CD14-positive monocyte (primary cell): ENCODE measurements at regions not wholly inside any gene's neighbourhood (a gene's known extent, or its start where the extent isn't known, plus 50 kb on each side); places are given as distances from the start of the nearest gene placed in this dataset.

ENCODE experiments used
- DNase-seq, 3 donors: peaks; one replicate each; pipeline ENCODE4 v3.0.0-alpha.2; 2011 to 2022
- H2AFZ ChIP-seq: 2 replicates; pipeline ENCODE4 v1.6.0; 2012; ENCODE audit warnings: mild to moderate bottlenecking, low read depth, low read length, inconsistent platforms; ENCODE audit not compliant: insufficient read depth, poor library complexity, severe bottlenecking
- H3K27ac ChIP-seq, 2 donors: 1 replicate in 1 of 2; 2 replicates in 1 of 2; pipeline ENCODE4 v1.5.1; 2012 to 2013; ENCODE audit warnings: low read length in 2 of 2, control low read depth in 1 of 2, inconsistent platforms in 1 of 2, low read depth in 1 of 2, mild to moderate bottlenecking in 1 of 2
- H3K27me3 ChIP-seq, 2 donors: one replicate each; pipeline versions ENCODE4 v1.6.0 to v1.6.1; 2011 to 2013; ENCODE audit warnings: low read length in 2 of 2; ENCODE audit not compliant: control insufficient read depth in 2 of 2, insufficient read depth in 2 of 2
- H3K36me3 ChIP-seq, 2 donors: replicated peaks in 1 of 2; 1 replicate in 1 of 2; 2 replicates in 1 of 2; pipeline versions ENCODE4 v1.5.1 to v1.6.1; 2012 to 2013; ENCODE audit warnings: low read length in 2 of 2, control low read depth in 1 of 2, inconsistent platforms in 1 of 2, mild to moderate bottlenecking in 1 of 2; ENCODE audit not compliant: insufficient read depth in 2 of 2, control insufficient read depth in 1 of 2
- H3K4me1 ChIP-seq, 2 donors: 1 replicate in 1 of 2; 2 replicates in 1 of 2; pipeline versions ENCODE4 v1.5.1 to v1.6.1; 2012 to 2013; ENCODE audit warnings: low read length in 2 of 2, control low read depth in 1 of 2, inconsistent platforms in 1 of 2, mild to moderate bottlenecking in 1 of 2, moderate library complexity in 1 of 2; ENCODE audit not compliant: insufficient read depth in 2 of 2, control insufficient read depth in 1 of 2
- H3K4me2 ChIP-seq: replicated peaks from 2 replicates; pipeline ENCODE3; 2012; ENCODE audit warnings: low read length, moderate library complexity, mild to moderate bottlenecking; ENCODE audit not compliant: poor library complexity, severe bottlenecking; ENCODE audit errors: extremely low read depth
- H3K4me3 ChIP-seq, 3 experiments: fragments of 200-600 bp in 1 of 3; sonication (generic) in 1 of 3; replicated peaks in 1 of 3; 1 replicate in 2 of 3; 2 replicates in 1 of 3; pipeline ENCODE4 v1.5.1; 2011 to 2013; ENCODE audit warnings: low read length in 3 of 3, mild to moderate bottlenecking in 3 of 3, control low read depth in 2 of 3, low read depth in 2 of 3, inconsistent platforms in 1 of 3, moderate library complexity in 1 of 3
- H3K79me2 ChIP-seq: 2 replicates; pipeline ENCODE4 v1.6.0; 2012; ENCODE audit warnings: mild to moderate bottlenecking, control low read depth, inconsistent platforms, low read length, moderate library complexity; ENCODE audit not compliant: insufficient read depth
- H3K9ac ChIP-seq: 2 replicates; pipeline ENCODE4 v1.6.0; 2017; ENCODE audit warnings: low read length, mild to moderate bottlenecking; ENCODE audit not compliant: insufficient read depth, poor library complexity, severe bottlenecking
- H3K9me3 ChIP-seq, 2 donors: replicated peaks in 1 of 2; 1 replicate in 1 of 2; 2 replicates in 1 of 2; pipeline versions ENCODE4 v1.5.1 to v1.6.1; 2012 to 2013; ENCODE audit warnings: low read length in 2 of 2, control low read depth in 1 of 2; ENCODE audit not compliant: control insufficient read depth in 1 of 2, insufficient read depth in 1 of 2
- H4K20me1 ChIP-seq: 2 replicates; pipeline ENCODE4 v1.6.0; 2012; ENCODE audit warnings: mild to moderate bottlenecking, low read length, control low read depth, moderate library complexity; ENCODE audit not compliant: insufficient read depth
- H3K27ac Mint-ChIP-seq, 7 donors: one replicate each; pipeline ENCODE4 v1.8.0; 2020; ENCODE audit warnings: mild to moderate bottlenecking in 7 of 7, mixed read lengths in 7 of 7, moderate library complexity in 6 of 7, inconsistent platforms in 2 of 7
- H3K27me3 Mint-ChIP-seq, 3 donors: one replicate each; pipeline ENCODE4 v1.8.0; 2021 to 2022; ENCODE audit warnings: low read depth in 3 of 3, mild to moderate bottlenecking in 3 of 3, mixed read lengths in 3 of 3, moderate library complexity in 3 of 3, inconsistent platforms in 1 of 3
- H3K36me3 Mint-ChIP-seq, 2 donors: one replicate each; pipeline ENCODE4 v1.8.0; 2020; ENCODE audit warnings: mixed read lengths in 2 of 2, inconsistent platforms in 1 of 2, mild to moderate bottlenecking in 1 of 2
- H3K4me1 Mint-ChIP-seq: one replicate; pipeline ENCODE4 v1.8.0; 2020; ENCODE audit warnings: mild to moderate bottlenecking, mixed read lengths
- H3K4me3 Mint-ChIP-seq, 2 donors: one replicate each; pipeline ENCODE4 v1.8.0; 2020; ENCODE audit warnings: mild to moderate bottlenecking in 2 of 2, mixed read lengths in 2 of 2, moderate library complexity in 1 of 2
- H3K9me3 Mint-ChIP-seq, 7 donors: one replicate each; pipeline ENCODE4 v1.8.0; 2020 to 2022; ENCODE audit warnings: mixed read lengths in 7 of 7, mild to moderate bottlenecking in 6 of 7, moderate library complexity in 6 of 7, inconsistent platforms in 2 of 7
- WGBS: methylation state at CpG from one replicate; pipeline ENCODE4 v1.1.5; 2013; ENCODE audit warnings: missing lambda C conversion rate; ENCODE audit not compliant: insufficient coverage; 5-methylcytosine and 5-hydroxymethylcytosine counted together
- intact Hi-C, 2 donors: fragments of 100-400 bp; cut with micrococcal nuclease; formaldehyde crosslinking; loops; one replicate each; pipeline versions ENCODE4 v1.15.0 to v1.15.1; 2023
- TF ChIP-seq, protein P1 (sequence below): fragments of 200-600 bp; IDR thresholded peaks from one replicate; pipeline ENCODE4 v1.8.0; 2022; ENCODE audit warnings: antibody characterized with exemption, mild to moderate bottlenecking

DNA sequence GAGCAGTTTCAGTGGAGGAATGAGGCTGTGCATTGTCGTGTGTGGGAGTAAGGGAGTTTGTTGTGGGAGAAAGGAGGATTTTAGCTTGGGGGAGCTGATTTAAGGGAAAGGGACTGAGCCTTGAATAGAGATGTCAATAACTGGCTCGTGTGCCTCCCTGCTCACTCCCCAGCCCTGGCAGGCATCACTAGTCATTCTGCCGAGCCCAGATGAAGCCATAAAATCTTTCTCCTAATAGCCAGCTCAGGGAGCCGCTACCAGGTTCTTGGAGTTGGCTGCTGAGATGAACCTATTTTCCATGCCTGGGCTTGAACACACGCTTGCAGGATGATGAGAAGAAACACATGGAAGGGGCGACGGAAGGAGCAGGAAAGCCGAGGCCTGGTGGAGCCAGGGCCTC is 65.0 kb upstream of the POU3F1 start:
- intact Hi-C loops, result no loop called here
- no peaks in the 10 kb centered on the region for H3K36me3 Mint-ChIP-seq
- WGBS, result 92% methylated on average over 7 of the region's 8 CpGs
- peaks cover 4% of the 10 kb centered on the region for H3K4me1 Mint-ChIP-seq
- Histone ChIP-seq H3K4me2 (no peak overlapping the region), H3K4me3 (no peak overlapping the region), H3K4me1 (no peaks in the 10 kb centered on the region), H3K79me2 (no peaks in the 10 kb centered on the region), H3K27ac (no peak overlapping the region), H3K9ac (no peak overlapping the region), H4K20me1 (no peaks in the 10 kb centered on the region), H3K36me3 (no peaks in the 10 kb centered on the region), H3K27me3 (no peaks in the 10 kb centered on the region), H3K9me3 (no peaks in the 10 kb centered on the region), H2AFZ (no peak overlapping the region)
- H3K9me3 Mint-ChIP-seq, result peaks cover 0 to 2% (median 2%) of the 10 kb centered on the region in 7 donors
- no peak overlapping the region for H3K4me3 Mint-ChIP-seq
- TF ChIP-seq, protein P1, sequence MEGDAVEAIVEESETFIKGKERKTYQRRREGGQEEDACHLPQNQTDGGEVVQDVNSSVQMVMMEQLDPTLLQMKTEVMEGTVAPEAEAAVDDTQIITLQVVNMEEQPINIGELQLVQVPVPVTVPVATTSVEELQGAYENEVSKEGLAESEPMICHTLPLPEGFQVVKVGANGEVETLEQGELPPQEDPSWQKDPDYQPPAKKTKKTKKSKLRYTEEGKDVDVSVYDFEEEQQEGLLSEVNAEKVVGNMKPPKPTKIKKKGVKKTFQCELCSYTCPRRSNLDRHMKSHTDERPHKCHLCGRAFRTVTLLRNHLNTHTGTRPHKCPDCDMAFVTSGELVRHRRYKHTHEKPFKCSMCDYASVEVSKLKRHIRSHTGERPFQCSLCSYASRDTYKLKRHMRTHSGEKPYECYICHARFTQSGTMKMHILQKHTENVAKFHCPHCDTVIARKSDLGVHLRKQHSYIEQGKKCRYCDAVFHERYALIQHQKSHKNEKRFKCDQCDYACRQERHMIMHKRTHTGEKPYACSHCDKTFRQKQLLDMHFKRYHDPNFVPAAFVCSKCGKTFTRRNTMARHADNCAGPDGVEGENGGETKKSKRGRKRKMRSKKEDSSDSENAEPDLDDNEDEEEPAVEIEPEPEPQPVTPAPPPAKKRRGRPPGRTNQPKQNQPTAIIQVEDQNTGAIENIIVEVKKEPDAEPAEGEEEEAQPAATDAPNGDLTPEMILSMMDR, result no peak
- peaks cover 0 to 7% (median 6%) of the 10 kb centered on the region in 3 donors for H3K27me3 Mint-ChIP-seq
- no peak overlapping the region for H3K27ac Mint-ChIP-seq
- DNase-seq, result no peak

DNA sequence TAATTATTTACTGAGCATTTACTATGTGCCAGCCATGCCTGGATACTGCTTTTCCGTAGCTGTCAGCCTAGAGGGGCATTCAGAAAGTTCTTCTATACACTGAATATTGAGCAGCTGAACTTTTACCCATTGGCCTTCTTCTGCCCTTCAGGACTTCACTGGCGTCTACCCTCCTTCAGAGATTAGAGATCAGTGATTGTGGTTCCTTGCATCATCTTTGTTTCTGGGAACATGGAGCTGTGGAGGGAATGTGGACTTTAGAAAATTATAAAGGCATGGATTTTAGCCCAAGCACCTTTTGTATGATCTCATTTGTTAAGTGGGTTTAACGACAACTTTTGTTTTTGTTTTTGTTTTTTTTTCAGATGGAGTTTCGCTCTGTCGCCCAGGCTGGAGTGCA is 58.7 kb upstream of the POU3F1 start:
- Histone ChIP-seq H3K9me3 (no peaks in the 10 kb centered on the region), H3K9ac (no peak overlapping the region), H3K27me3 (no peaks in the 10 kb centered on the region), H3K79me2 (no peaks in the 10 kb centered on the region), H3K4me3 (no peak overlapping the region), H3K4me1 (no peaks in the 10 kb centered on the region), H3K36me3 (no peaks in the 10 kb centered on the region), H3K4me2 (no peak overlapping the region), H3K27ac (no peak overlapping the region), H2AFZ (no peak overlapping the region), H4K20me1 (no peaks in the 10 kb centered on the region)
- H3K4me1 Mint-ChIP-seq, result no peaks in the 10 kb centered on the region
- peaks cover 0 to 7% (median 1%) of the 10 kb centered on the region in 3 donors for H3K27me3 Mint-ChIP-seq
- H3K4me3 Mint-ChIP-seq, result no peak overlapping the region
- intact Hi-C loops, result no loop called here
- H3K36me3 Mint-ChIP-seq, result no peaks in the 10 kb centered on the region
- no peak overlapping the region for H3K27ac Mint-ChIP-seq
- peaks cover 0 to 3% (median 2%) of the 10 kb centered on the region in 7 donors for H3K9me3 Mint-ChIP-seq
- DNase-seq, result no peak
- 100% methylated on average over 2 of the region's 5 CpGs for WGBS
- TF ChIP-seq, protein P1, result no peak
